ENCODE measurements at regions not wholly inside any gene's neighbourhood (a gene's known extent, or its start where the extent isn't known, plus 50 kb on each side); places are given as distances from the start of the nearest gene placed in this dataset.

GRCh38 chr7:67554986-67555385 lies 558.4 kb downstream of the TYW1 start:
- DNase-seq (ENCODE audit: low read depth) = no peak
- no peaks in the 10 kb centered on the region for H3K79me2 ChIP-seq (ENCODE audit: insufficient read depth, low read length)
- H3K4me3 Mint-ChIP-seq (ENCODE audit: unreplicated experiment) = no peak overlapping the region
- H4K20me1 ChIP-seq (ENCODE audit: insufficient read depth, low read length) = no peaks in the 10 kb centered on the region
- no peak overlapping the region for H2AFZ ChIP-seq (ENCODE audit: low read depth, low read length)
- no peak overlapping the region for H3K27ac ChIP-seq (ENCODE audit: low read depth, low read length)
- TF ChIP-seq, protein P1, sequence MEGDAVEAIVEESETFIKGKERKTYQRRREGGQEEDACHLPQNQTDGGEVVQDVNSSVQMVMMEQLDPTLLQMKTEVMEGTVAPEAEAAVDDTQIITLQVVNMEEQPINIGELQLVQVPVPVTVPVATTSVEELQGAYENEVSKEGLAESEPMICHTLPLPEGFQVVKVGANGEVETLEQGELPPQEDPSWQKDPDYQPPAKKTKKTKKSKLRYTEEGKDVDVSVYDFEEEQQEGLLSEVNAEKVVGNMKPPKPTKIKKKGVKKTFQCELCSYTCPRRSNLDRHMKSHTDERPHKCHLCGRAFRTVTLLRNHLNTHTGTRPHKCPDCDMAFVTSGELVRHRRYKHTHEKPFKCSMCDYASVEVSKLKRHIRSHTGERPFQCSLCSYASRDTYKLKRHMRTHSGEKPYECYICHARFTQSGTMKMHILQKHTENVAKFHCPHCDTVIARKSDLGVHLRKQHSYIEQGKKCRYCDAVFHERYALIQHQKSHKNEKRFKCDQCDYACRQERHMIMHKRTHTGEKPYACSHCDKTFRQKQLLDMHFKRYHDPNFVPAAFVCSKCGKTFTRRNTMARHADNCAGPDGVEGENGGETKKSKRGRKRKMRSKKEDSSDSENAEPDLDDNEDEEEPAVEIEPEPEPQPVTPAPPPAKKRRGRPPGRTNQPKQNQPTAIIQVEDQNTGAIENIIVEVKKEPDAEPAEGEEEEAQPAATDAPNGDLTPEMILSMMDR (IDR thresholded peaks at IDR 0.05; ENCODE audit: insufficient read depth, low read depth, low read length) = no peak
- TF ChIP-seq EZH2 (IDR thresholded peaks at IDR 0.05; ENCODE audit: insufficient read depth, low read length) = no peak
- no peak overlapping the region for H3K4me2 ChIP-seq (ENCODE audit: low read length)
- H3K4me1 Mint-ChIP-seq (ENCODE audit: low read depth, unreplicated experiment) = no peaks in the 10 kb centered on the region
- no peaks in the 10 kb centered on the region for H3K4me1 ChIP-seq (ENCODE audit: insufficient read depth, low read length)
- no peaks in the 10 kb centered on the region for H3K9me3 ChIP-seq (ENCODE audit: insufficient read depth, low read depth, low read length)
- peaks cover 3% of the 10 kb centered on the region for H3K27me3 ChIP-seq (ENCODE audit: insufficient read depth, low read length)
- no peak for FAIRE-seq
- no peaks in the 10 kb centered on the region for H3K27me3 Mint-ChIP-seq (ENCODE audit: low read depth, unreplicated experiment)
- no peak overlapping the region for H3K9ac ChIP-seq (ENCODE audit: low read length)
- H3K36me3 Mint-ChIP-seq (ENCODE audit: low read depth, unreplicated experiment) = no peaks in the 10 kb centered on the region
- no peak overlapping the region for H3K27ac Mint-ChIP-seq (ENCODE audit: unreplicated experiment)
- H3K4me3 ChIP-seq (ENCODE audit: insufficient read depth, low read depth, low read length) = no peak overlapping the region
- no peaks in the 10 kb centered on the region for H3K36me3 ChIP-seq (ENCODE audit: insufficient read depth, low read length)
- peaks cover 12% of the 10 kb centered on the region for H3K9me3 Mint-ChIP-seq (ENCODE audit: unreplicated experiment)

- Mint-ChIP-seq H3K4me3 (ENCODE audit: unreplicated experiment) (no peak overlapping the region), H3K27ac (ENCODE audit: unreplicated experiment) (no peak overlapping the region), H3K36me3 (ENCODE audit: low read depth, unreplicated experiment) (peaks cover 1% of the 10 kb centered on the region), H3K9me3 (ENCODE audit: unreplicated experiment) (peaks cover 10% of the 10 kb centered on the region), H3K4me1 (ENCODE audit: low read depth, unreplicated experiment) (no peaks in the 10 kb centered on the region), H3K27me3 (ENCODE audit: low read depth, unreplicated experiment) (no peaks in the 10 kb centered on the region)
- H3K36me3 ChIP-seq (ENCODE audit: insufficient read depth, low read length) = no peaks in the 10 kb centered on the region
- no peaks in the 10 kb centered on the region for H3K79me2 ChIP-seq (ENCODE audit: insufficient read depth, low read length)
- H4K20me1 ChIP-seq (ENCODE audit: insufficient read depth, low read length) = no peaks in the 10 kb centered on the region
- H3K4me2 ChIP-seq (ENCODE audit: low read length) = no peak overlapping the region
- DNase-seq (ENCODE audit: low read depth) (no peak), FAIRE-seq (no peak)
- TF ChIP-seq EZH2 (IDR thresholded peaks at IDR 0.05; ENCODE audit: insufficient read depth, low read length) = no peak
- TF ChIP-seq, protein P1 (IDR thresholded peaks at IDR 0.05; ENCODE audit: insufficient read depth, low read depth, low read length) = no peak
- H3K4me1 ChIP-seq (ENCODE audit: insufficient read depth, low read length) = no peaks in the 10 kb centered on the region
- no peaks in the 10 kb centered on the region for H3K9me3 ChIP-seq (ENCODE audit: insufficient read depth, low read depth, low read length)
- H2AFZ ChIP-seq (ENCODE audit: low read depth, low read length) = no peak overlapping the region
- H3K27me3 ChIP-seq (ENCODE audit: insufficient read depth, low read length) = no peaks in the 10 kb centered on the region
- no peak overlapping the region for H3K4me3 ChIP-seq (ENCODE audit: insufficient read depth, low read depth, low read length)
- no peak overlapping the region for H3K9ac ChIP-seq (ENCODE audit: low read length)
- no peak overlapping the region for H3K27ac ChIP-seq (ENCODE audit: low read depth, low read length)
These were observed 568.3 kb downstream of the TYW1 start for GRCh38 chr7:67564959-67565358.

DNA sequence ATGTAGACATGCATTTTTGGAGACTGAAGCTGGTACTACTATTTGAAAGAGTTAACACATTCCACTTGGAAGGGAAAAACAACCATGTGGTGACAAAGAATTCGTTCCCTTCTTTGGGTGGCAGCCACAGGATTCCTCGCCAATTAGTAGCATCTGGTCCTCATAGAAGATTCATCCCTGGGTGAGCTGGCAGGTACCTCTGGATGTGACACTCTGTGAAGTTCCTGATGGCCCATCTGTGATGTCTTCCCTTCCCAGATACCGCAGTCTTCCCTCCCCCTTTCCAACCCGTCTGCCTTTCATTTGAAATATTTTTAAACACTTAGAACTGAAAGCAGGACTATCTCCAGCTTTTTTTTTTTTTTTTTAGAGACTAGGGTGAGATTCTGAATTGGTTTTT lies 569.5 kb downstream of the TYW1 start:
- H2AFZ ChIP-seq (ENCODE audit: low read depth, low read length) = no peak overlapping the region
- H3K9ac ChIP-seq (ENCODE audit: low read length) = no peak overlapping the region
- Mint-ChIP-seq H3K9me3 (ENCODE audit: unreplicated experiment) (peaks cover 11% of the 10 kb centered on the region), H3K36me3 (ENCODE audit: low read depth, unreplicated experiment) (peaks cover 2% of the 10 kb centered on the region), H3K27ac (ENCODE audit: unreplicated experiment) (no peak overlapping the region), H3K4me1 (ENCODE audit: low read depth, unreplicated experiment) (no peaks in the 10 kb centered on the region), H3K4me3 (ENCODE audit: unreplicated experiment) (no peak overlapping the region), H3K27me3 (ENCODE audit: low read depth, unreplicated experiment) (no peaks in the 10 kb centered on the region)
- no peaks in the 10 kb centered on the region for H3K4me1 ChIP-seq (ENCODE audit: insufficient read depth, low read length)
- no peaks in the 10 kb centered on the region for H4K20me1 ChIP-seq (ENCODE audit: insufficient read depth, low read length)
- H3K27me3 ChIP-seq (ENCODE audit: insufficient read depth, low read length) = no peaks in the 10 kb centered on the region
- no peaks in the 10 kb centered on the region for H3K36me3 ChIP-seq (ENCODE audit: insufficient read depth, low read length)
- no peak overlapping the region for H3K27ac ChIP-seq (ENCODE audit: low read depth, low read length)
- H3K4me2 ChIP-seq (ENCODE audit: low read length) = no peak overlapping the region
- no peak for FAIRE-seq
- H3K9me3 ChIP-seq (ENCODE audit: insufficient read depth, low read depth, low read length) = no peaks in the 10 kb centered on the region
- no peak for TF ChIP-seq EZH2 (IDR thresholded peaks at IDR 0.05; ENCODE audit: insufficient read depth, low read length)
- TF ChIP-seq, protein P1 (IDR thresholded peaks at IDR 0.05; ENCODE audit: insufficient read depth, low read depth, low read length) = no peak
- no peak for DNase-seq (ENCODE audit: low read depth)
- H3K4me3 ChIP-seq (ENCODE audit: insufficient read depth, low read depth, low read length) = no peak overlapping the region
- H3K79me2 ChIP-seq (ENCODE audit: insufficient read depth, low read length) = no peaks in the 10 kb centered on the region

Data from astrocyte (in vitro differentiated cells and primary cell).